ENCODE measurements at regions not wholly inside any gene's neighbourhood (a gene's known extent, or its start where the extent isn't known, plus 50 kb on each side); places are given as distances from the start of the nearest gene placed in this dataset.

- no peak overlapping the region for H3K27ac ChIP-seq (ENCODE audit: low read depth, low read length)
- no peak overlapping the region for H2AFZ ChIP-seq (ENCODE audit: low read length)
- no peak overlapping the region for H3K4me3 ChIP-seq (ENCODE audit: insufficient read depth, low read length)
- H3K9me3 ChIP-seq (ENCODE audit: low read depth, low read length), result no peaks in the 10 kb centered on the region
- H3K36me3 ChIP-seq (ENCODE audit: insufficient read depth, low read length), result no peaks in the 10 kb centered on the region
- no peaks in the 10 kb centered on the region for H3K4me1 ChIP-seq (ENCODE audit: insufficient read depth, low read length)
- H4K20me1 ChIP-seq (ENCODE audit: insufficient read depth, low read length), result no peaks in the 10 kb centered on the region
- no peak overlapping the region for H3K4me2 ChIP-seq (ENCODE audit: insufficient read depth, low read length)
- DNase-seq (ENCODE audit: insufficient read length, low spot score, missing footprints), result no peak
- no peaks in the 10 kb centered on the region for H3K27me3 ChIP-seq (ENCODE audit: insufficient read depth, low read length)
- TF ChIP-seq, protein P1, sequence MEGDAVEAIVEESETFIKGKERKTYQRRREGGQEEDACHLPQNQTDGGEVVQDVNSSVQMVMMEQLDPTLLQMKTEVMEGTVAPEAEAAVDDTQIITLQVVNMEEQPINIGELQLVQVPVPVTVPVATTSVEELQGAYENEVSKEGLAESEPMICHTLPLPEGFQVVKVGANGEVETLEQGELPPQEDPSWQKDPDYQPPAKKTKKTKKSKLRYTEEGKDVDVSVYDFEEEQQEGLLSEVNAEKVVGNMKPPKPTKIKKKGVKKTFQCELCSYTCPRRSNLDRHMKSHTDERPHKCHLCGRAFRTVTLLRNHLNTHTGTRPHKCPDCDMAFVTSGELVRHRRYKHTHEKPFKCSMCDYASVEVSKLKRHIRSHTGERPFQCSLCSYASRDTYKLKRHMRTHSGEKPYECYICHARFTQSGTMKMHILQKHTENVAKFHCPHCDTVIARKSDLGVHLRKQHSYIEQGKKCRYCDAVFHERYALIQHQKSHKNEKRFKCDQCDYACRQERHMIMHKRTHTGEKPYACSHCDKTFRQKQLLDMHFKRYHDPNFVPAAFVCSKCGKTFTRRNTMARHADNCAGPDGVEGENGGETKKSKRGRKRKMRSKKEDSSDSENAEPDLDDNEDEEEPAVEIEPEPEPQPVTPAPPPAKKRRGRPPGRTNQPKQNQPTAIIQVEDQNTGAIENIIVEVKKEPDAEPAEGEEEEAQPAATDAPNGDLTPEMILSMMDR (IDR thresholded peaks at IDR 0.05; ENCODE audit: extremely low read depth, low read depth, low read length), result no peak
- H3K79me2 ChIP-seq (ENCODE audit: insufficient read depth, low read length), result no peaks in the 10 kb centered on the region
These were observed 159.8 kb downstream of the SLITRK1 start for GRCh38 chr13:83722443-83722842.

GRCh38 chr13:83716121-83716520, 166.2 kb downstream of the SLITRK1 start:
- H3K9me3 ChIP-seq (ENCODE audit: low read depth, low read length), result no peaks in the 10 kb centered on the region
- H3K27ac ChIP-seq (ENCODE audit: low read depth, low read length), result no peak overlapping the region
- no peak overlapping the region for H3K4me3 ChIP-seq (ENCODE audit: insufficient read depth, low read length)
- H2AFZ ChIP-seq (ENCODE audit: low read length), result no peak overlapping the region
- no peak for DNase-seq (ENCODE audit: insufficient read length, low spot score, missing footprints)
- H3K4me1 ChIP-seq (ENCODE audit: insufficient read depth, low read length), result no peaks in the 10 kb centered on the region
- H3K79me2 ChIP-seq (ENCODE audit: insufficient read depth, low read length), result no peaks in the 10 kb centered on the region
- TF ChIP-seq, protein P1 (IDR thresholded peaks at IDR 0.05; ENCODE audit: extremely low read depth, low read depth, low read length), result no peak
- H4K20me1 ChIP-seq (ENCODE audit: insufficient read depth, low read length), result no peaks in the 10 kb centered on the region
- H3K27me3 ChIP-seq (ENCODE audit: insufficient read depth, low read length), result no peaks in the 10 kb centered on the region
- no peaks in the 10 kb centered on the region for H3K36me3 ChIP-seq (ENCODE audit: insufficient read depth, low read length)
- no peak overlapping the region for H3K4me2 ChIP-seq (ENCODE audit: insufficient read depth, low read length)

GRCh38 chr13:83714236-83714635, 168.0 kb downstream of the SLITRK1 start:
- Histone ChIP-seq H3K4me1 (ENCODE audit: insufficient read depth, low read length) (no peaks in the 10 kb centered on the region), H3K4me3 (ENCODE audit: insufficient read depth, low read length) (no peak overlapping the region), H3K79me2 (ENCODE audit: insufficient read depth, low read length) (no peaks in the 10 kb centered on the region), H3K27ac (ENCODE audit: low read depth, low read length) (no peak overlapping the region), H3K36me3 (ENCODE audit: insufficient read depth, low read length) (no peaks in the 10 kb centered on the region), H4K20me1 (ENCODE audit: insufficient read depth, low read length) (no peaks in the 10 kb centered on the region), H3K27me3 (ENCODE audit: insufficient read depth, low read length) (no peaks in the 10 kb centered on the region), H3K9me3 (ENCODE audit: low read depth, low read length) (no peaks in the 10 kb centered on the region), H3K4me2 (ENCODE audit: insufficient read depth, low read length) (no peak overlapping the region), H2AFZ (ENCODE audit: low read length) (no peak overlapping the region)
- TF ChIP-seq, protein P1 (IDR thresholded peaks at IDR 0.05; ENCODE audit: extremely low read depth, low read depth, low read length), result no peak
- DNase-seq (ENCODE audit: insufficient read length, low spot score, missing footprints), result no peak

- H3K36me3 ChIP-seq (ENCODE audit: insufficient read depth, low read length), result no peaks in the 10 kb centered on the region
- no peak overlapping the region for H3K4me3 ChIP-seq (ENCODE audit: insufficient read depth, low read length)
- H3K27me3 ChIP-seq (ENCODE audit: insufficient read depth, low read length), result no peaks in the 10 kb centered on the region
- H3K4me1 ChIP-seq (ENCODE audit: insufficient read depth, low read length), result no peaks in the 10 kb centered on the region
- TF ChIP-seq, protein P1 (IDR thresholded peaks at IDR 0.05; ENCODE audit: extremely low read depth, low read depth, low read length), result no peak
- no peak overlapping the region for H3K4me2 ChIP-seq (ENCODE audit: insufficient read depth, low read length)
- H3K27ac ChIP-seq (ENCODE audit: low read depth, low read length), result no peak overlapping the region
- H3K79me2 ChIP-seq (ENCODE audit: insufficient read depth, low read length), result no peaks in the 10 kb centered on the region
- H2AFZ ChIP-seq (ENCODE audit: low read length), result no peak overlapping the region
- DNase-seq (ENCODE audit: insufficient read length, low spot score, missing footprints), result no peak
- peaks cover 1% of the 10 kb centered on the region for H3K9me3 ChIP-seq (ENCODE audit: low read depth, low read length)
- no peaks in the 10 kb centered on the region for H4K20me1 ChIP-seq (ENCODE audit: insufficient read depth, low read length)
These were observed 172.2 kb downstream of the SLITRK1 start for GRCh38 chr13:83710133-83710515.

All from osteoblast (primary cell).